ENCODE measurements at regions not wholly inside any gene's neighbourhood (a gene's known extent, or its start where the extent isn't known, plus 50 kb on each side); places are given as distances from the start of the nearest gene placed in this dataset.
"Not testable (repeated sequence)": the region's sequence is repeated elsewhere in the genome, so short reads cannot be mapped to it uniquely, and the experiment has no call there.

DNA sequence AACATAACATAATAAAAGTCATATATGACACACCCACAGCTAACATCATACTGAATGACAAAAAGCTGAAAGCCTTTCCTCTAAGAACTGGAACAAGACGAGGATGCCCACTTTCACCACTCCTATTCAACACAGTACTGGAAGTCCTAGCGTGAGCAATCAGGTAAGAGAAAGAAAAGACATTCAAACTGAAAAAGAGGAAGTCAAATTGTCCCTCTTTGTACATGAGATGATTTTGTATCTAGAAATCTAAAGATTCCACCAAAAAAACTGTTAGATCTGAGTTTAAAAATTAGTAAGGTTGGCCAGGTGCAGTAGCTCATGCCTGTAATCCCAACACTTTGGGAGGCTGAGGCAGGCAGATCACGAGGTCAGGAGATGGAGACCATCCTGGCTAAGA, 70.1 kb upstream of the PROKR2 start:
- DNase-seq (ENCODE audit: low read depth), result not testable (repeated sequence)

- not testable (repeated sequence) for DNase-seq (ENCODE audit: low read depth)
These were observed 64.8 kb upstream of the PROKR2 start for GRCh38 chr20:5381527-5381926.

- no peak for DNase-seq (ENCODE audit: low read depth)
These were observed 60.7 kb upstream of the PROKR2 start for GRCh38 chr20:5377484-5377883.

DNA sequence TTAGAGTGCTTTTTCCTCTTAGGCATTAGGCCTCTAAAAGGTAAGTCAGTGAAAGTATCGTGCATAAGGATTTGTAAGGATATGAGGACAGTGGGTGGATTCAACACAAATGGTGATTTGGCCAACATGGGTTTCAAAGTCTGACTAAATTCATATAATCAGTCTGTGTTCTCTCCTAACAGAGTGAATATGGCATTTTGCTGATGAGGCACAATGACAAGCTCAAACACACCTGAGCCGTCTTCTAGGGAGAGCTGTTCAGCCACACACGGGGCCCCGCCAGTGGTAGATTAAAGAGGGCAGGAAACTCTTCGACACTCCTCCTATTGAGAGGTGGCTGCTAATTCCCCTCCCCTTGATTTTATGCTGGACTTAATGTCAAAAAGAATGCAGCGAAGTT, 59.5 kb upstream of the PROKR2 start:
- DNase-seq (ENCODE audit: low read depth), result no peak

DNA sequence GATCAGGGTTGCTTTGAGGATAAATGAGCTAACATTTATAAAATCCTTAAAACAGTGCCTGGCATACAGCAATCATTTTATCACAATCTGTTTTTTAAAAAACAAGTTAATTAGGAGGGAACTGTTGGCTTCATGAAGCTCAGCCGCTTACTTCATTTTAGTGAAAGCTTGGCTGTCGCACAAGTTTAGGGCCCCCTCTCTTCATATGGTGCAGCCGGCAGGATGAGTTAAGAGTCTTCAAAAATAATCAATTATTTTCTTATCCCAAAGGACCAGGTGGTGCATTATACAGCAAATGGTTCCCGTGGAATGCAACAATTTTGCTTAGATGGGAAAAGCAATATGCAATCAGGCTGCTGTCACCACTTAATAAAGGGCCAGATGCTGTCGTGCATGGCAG, 57.4 kb upstream of the PROKR2 start:
- no peak for DNase-seq (ENCODE audit: low read depth)

GRCh38 chr20:5372371-5372770, 55.6 kb upstream of the PROKR2 start:
- DNase-seq (ENCODE audit: low read depth), result no peak

DNA sequence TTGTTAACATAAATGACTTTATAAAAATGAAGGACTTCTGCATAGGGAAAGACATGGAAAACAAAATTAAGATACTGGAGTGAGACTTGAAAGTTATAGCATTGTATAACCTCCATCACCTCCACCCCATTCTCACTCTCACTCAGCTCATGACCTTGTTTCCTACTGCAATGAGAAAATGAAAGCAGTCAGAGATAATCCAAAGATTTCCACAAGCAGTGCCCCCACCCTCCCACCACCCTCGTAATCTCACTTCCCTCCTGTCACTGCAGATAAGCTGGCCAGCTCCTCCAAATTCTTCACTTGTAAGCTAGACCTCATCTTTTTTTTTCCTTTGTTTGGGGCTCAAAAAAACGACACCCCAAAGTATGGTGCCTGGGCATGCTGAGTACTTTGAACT, 52.9 kb upstream of the PROKR2 start:
- no peak for DNase-seq (ENCODE audit: low read depth)
